NCI-H446 treated with DMSO at 0.1 percent for 48 hours (cell line): ENCODE measurements at regions not wholly inside any gene's neighbourhood (a gene's known extent, or its start where the extent isn't known, plus 50 kb on each side); places are given as distances from the start of the nearest gene placed in this dataset.
A peak's percentile ranks its signal among the peaks of the same experiment; 100 is the strongest.
"Not testable (repeated sequence)": the region's sequence is repeated elsewhere in the genome, so short reads cannot be mapped to it uniquely, and the experiment has no call there.

Experiments used
- DNase-seq: peaks from one replicate; lab custom pipeline; 2025; lab: John Stamatoyannopoulos, UW

DNA sequence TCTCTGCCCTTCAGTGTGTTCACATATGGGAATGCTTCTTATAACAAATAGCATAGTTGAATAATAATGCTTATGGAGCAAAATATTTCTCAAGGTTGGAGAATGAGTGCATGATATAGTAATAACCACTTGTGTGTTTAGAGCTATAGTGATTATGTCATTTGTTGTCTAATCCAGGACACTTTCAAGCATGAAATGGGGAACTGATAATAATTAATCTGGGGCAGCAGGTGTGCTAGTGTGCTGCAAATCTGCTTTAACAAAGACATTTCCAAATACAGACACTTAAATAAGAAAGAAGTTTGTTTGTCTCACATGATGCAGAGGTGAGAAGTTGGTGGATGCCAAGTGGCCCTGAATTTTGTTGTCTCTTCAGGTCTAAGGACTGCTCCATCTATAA is 579.3 kb upstream of the GRM7 start:
- no peak for DNase-seq

DNA sequence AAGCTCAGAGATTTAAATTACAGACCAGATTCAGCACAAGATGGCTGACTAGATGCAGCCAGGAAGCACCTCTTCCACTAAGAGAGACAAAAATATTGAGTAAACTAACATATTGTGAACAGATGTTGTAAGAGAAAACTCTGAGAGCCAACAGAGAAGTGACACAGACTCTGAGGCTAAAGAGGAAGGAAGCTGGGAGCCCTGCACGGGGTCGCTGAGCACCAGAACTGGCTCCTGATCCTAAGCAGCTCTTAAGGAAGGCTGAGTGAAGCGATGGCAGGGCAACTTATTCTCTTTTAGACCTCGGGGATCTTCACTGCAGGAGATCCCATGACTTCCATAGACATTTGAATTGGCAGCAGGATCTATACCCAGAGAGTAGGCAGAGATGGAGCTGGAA is 578.0 kb upstream of the GRM7 start:
- DNase-seq: no peak

DNA sequence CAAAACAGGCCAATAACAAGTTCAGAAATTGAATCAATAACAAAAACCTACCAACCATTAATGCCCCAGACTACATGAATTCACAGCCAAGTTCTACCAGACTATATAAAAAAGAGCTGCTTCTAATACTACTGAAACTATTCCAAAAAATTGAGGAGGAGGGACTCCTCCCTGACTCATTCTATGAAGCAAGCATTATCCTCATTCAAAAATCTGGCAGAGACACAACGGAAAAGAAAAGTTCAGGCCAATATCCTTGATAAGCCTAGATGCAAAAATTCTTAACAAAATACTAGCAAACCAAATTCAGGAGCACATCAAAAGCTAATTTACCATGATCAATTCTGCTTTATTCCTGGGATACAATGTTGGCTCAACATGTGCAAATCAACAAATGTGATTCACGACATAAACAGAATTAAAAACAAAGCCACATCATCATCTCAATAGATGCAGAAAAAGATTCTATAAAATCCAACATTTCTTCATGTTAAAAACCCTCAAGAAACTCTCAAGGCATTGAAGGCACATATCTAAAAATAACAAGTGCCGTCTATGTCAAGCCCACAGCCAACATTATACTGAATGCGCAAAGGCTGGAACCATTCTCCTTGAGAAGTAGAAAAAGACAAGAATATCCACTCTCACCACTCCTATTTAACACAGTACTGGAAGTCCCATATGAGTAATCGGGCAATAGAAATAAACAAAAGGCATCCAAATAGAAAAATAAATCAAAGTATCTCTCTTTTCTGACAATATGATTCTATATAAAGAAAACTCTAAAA is 573.6 kb upstream of the GRM7 start:
- no peak for DNase-seq

DNA sequence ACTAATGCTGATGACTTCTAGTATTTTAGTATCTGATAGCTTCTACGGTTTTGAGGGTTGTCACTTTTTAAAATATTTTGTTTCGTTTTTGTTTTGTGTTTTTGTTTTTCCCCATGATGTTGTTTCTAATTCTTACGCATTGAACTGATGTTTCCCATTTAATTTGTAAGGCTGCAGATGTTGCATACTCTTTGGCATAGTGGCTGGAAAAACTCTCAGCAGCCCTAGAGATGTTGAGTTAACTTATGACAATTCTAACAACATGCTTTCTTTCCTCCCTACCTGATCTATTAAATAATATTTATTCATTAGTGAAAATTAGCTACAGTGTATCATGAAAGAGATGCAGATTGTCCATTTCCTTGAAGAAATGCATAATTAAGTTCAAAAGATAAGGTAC is 559.3 kb upstream of the GRM7 start:
- no peak for DNase-seq

DNA sequence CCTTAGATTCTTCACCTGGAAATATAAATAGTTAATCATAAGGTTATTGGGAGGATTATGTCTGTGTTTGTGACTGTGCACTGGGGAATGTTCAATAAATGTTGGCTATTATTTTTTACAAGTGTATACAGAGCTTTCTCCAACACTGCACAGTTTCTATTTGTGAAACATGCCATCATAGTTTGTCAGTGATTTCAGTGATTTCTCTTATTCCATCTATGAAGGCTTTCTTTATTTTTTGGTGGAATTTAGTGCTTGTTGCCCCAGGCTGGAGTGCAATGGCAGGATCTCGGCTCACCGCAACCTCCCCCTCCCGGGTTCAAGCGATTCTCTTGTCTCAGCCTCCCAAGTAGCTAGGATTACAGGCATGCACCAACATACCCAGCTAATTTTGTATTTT is 545.0 kb upstream of the GRM7 start:
- no peak for DNase-seq

DNA sequence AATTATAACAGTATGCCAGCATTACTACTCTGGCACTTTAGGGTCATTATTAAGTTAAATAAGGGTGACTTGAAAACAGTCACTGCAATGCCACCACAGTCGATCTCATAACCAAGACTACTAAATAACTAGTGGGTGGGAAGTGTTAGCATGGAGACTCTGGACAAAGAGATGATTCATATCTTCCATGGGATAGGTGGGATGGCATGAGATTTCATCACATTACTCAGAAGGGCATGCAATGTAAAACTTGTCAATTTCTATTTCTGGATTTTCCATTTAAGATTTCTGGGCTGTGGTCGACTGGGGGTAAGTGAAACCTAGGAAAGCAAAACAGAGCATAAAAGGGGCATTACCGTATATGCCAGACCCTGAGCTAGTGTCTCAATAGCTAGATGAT is 538.9 kb upstream of the GRM7 start:
- no peak for DNase-seq

DNA sequence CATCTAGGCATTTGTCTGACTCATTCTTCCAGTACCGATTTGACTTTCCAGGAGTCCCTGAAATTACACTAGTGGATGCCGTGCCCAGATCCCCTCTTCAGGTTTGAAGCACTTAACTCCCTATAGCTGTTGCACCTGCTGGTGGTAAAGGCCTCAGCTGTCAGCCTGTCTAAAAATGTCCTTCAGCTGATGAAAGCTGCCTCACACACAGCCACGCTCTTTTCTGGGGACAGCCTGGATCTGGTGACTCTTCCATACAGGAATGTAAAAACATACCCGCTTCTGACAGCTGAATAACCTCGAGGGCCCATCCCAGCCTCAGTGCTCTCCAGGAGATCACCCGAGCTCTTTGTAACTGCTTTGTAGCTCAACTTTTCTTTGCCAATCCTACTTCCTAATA is 534.1 kb upstream of the GRM7 start:
- DNase-seq: no peak

DNA sequence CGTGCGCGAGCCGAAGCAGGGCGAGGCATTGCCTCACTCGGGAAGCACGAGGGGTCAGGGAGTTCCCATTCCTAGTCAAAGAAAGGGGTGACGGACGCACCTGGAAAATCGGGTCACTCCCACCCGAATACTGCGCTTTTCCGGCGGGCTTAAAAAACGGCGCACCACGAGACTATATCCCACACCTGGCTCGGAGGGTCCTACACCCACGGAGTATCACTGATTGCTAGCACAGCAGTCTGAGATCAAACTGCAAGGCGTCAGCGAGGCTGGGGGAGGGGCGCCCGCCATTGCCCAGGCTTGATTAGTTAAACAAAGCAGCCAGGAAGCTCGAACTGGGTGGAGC is 520.0 kb upstream of the GRM7 start:
- not testable (repeated sequence) for DNase-seq

DNA sequence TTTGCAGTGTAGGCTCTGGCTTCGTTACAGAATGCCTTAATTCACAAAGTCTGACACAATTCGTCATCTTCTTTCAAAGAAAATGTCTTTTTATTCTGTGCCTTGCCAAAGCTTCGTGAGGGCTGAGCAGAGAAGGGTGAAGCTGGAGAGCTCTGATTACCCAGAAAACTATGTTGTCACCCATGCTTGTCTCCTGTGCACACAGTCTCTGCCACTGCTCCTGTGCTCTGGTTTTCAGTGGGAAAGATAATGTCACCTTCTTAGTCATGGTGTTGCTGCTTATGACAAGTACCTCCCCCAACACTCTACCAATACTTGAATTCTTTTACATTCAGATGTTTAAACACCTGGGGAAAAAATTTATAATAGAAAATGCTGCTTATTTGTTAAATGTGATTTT is 509.2 kb upstream of the GRM7 start:
- no peak for DNase-seq

DNA sequence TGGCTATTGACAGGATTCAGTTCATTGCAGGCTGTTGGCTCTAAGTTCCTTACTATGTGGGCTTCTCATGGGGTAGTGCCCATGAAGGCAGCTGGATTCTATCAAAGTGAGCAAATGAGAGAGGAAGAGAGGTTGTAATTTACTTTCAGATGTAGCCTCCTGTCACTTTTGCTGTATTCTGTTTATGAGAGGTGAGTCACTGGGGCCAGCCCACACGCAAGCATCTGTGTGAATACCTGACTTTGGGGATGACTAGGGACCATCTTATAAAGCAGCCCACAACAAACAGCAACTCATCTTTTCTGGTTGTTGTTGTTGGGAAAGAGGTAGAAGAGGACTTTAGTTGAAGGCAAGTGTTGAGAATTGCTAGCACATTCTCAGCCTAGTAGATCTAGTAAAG is 506.3 kb upstream of the GRM7 start:
- no peak for DNase-seq

DNA sequence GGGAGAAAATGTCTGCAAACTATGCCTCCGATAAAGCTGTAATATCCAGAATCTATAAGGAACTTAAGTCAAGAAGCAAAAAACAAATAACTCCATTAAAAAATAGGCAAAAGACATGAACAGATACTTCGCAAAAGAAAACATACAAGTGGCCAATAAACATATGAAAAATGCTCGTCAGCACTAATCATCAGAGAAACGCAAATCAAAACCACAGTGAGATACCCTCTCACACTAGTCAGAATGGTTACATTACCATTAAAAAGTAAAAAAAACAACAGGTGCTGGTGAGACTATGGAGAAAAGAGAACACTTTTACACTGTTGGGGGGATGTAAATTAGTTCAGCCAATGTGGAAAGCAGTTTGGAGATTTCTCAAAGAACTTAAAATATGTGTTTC is 498.5 kb upstream of the GRM7 start:
- no peak for DNase-seq

DNA sequence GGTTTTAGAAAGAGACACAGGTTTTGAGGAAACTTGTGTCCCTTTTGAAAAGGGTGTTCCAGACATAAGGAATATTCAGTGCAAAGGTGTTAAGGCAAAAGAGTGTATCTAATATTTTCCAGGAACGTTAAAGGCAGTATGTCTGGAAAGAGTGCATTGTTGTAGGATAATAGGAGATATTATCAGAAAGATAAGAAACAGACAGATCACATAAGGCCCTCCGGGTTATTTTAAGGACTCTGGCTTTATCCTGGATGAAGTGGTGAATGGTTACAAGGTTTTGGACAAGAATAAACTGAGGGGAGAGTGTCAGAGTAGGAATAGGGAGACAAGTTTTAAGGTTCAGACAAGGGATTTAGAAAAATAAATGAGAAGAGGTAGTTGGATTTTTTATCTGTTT is 493.7 kb upstream of the GRM7 start:
- no peak for DNase-seq

DNA sequence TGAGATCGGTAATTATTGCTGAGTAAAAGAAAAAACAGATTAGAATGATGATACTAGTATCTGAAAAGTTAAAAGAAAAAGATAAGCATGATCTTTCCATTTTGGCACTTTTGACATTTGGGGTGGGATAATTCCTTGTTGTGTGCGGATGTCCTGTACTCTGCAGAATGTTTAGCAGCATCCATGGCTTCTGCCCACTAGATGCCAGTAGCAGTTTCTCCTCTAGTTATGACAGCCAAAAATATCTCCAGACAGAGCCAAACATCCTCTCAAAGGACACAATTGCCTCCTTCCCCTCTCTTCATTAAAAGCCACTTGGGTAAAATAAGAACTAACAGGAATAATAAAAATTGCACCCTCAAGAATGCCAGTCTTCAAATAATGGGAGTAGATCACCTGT is 468.8 kb upstream of the GRM7 start:
- DNase-seq: no peak

DNA sequence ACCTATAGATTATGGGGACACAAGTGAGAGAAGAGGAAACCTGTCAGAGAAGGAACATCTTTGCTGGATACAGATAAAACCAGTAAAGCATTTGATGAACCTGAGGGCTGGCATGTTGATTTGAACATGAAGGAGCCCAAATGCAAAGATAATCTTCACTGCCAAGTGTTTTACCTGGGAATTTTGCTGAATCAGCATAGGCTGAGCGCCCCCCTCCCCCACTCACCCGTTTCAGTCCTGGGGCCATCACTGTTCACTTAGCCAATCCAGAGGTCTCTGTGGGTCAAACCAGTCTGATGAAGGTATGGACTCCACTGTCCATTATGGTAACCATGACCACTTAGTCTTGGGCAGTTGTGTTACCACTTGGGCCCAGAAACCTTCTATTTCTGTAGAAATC is 466.0 kb upstream of the GRM7 start:
- DNase-seq: no peak

DNA sequence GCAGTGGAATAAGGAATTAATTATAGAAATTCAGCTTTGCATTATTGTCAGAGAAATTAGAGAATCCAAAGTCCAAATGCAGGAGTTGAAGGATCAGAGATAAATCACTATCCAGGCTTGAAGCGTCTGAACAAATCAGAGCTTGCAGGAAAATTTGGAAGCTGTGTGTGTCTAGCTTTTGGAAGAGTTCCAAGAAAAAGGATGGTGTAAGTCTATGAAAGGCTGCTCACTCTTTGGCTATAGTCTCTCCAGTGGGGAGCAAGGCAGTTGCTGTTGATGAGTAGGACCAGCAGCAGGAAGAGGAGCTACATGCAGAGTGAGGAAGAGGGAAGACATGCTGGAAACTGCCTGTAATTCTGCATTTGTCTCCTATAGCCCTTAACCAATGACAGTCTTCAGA is 464.3 kb upstream of the GRM7 start:
- DNase-seq: peak; percentile 6

DNA sequence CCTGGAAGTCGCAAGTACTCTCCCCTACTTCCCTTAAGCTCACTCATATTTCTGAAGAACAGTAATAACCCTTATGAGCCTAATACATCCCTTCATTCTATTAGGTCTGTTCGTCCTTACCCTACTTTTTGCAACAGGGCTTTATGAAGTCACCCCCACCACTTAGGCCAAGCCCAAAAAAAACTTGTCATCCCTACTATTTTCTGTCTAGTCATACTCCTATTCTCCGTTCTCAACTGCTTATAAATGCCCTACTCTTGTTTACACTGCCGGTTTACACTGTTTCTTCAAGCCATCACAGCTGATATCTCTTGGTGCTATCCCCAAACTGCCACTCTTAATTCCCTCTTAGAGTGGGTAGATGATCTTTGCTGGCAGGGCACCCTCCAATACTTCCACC is 458.2 kb upstream of the GRM7 start:
- not testable (repeated sequence) for DNase-seq

DNA sequence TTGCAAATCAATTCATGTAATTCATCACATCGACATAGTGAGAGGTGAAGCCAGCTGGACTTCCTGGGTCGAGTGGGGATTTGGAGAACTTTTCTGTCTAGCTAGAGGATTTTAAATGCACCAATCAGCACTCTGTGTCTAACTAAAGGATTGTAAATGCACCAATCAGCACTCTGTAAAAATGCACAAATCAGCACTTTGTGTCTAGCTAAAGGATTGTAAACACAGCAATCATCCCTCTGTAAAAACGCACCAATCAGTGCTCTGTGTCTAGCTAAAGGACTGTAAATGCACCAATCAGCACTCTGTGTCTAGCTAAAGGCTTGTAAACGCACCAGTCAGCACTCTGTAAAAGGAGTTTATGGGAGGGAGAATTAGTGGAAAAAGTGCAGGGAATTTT is 454.0 kb upstream of the GRM7 start:
- not testable (repeated sequence) for DNase-seq

DNA sequence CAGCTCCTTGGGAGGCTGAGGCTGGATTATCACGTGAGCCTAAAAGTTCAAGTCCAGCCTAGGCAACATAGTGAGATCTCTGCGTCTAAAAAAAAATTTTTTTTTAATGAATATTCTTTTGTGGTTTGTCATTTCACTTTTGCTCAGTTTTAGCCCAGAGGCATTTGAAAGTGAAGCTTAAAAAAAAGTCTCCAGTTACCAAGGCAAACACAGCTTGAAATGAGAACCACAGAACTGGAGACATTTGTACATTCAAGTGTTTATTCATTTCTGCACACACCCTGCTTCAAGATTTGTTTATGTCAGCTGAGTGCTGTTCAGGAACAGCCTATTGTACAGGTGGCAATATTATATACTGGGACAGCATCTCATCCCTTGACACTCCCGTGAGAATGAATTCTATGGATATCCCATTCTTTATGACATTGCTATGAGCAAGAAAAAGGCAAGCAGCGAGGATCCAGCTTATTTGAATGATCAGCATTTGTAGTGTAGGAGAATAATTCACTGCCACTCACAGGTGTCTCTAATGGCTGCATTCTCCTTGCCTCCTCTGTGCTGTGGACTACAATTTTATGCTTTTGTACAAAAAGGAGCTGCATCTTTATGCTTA is 444.8 kb upstream of the GRM7 start:
- DNase-seq: no peak

DNA sequence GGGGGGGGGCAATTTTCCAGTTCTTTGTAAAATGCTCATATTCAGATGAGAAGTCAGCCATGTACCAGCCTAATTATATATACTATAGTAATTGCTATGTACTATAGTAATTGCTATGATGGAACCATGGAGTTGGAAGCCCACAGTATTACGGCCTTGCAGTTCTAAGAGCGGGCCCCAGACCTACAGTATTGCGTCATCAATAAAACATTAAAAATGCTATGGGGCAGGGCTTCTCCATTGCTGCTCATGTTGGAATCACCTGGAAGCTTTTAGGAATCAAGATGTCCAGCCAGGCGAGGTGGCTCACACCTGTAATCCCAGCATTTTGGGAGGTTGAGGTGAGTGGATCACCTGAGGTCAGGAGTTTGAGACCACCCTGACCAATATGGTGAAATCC is 443.7 kb upstream of the GRM7 start:
- no peak for DNase-seq

DNA sequence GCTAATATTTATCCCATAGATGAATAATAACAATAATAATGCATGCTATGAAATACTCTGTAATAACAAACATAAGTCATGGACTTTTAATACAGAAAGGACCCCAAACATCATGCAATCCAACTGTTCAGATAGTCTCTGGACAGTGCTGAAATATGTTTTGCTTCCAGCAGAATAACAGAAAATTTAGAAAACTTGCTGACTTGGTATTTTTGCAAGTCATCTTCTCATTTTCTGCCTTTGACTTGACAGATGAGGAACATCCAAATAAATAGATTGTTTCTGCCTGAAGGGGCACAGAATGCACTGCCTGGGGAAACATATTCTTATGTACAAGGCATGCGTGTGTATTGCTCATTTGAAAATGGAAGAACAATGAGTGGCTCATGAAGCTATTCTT is 442.4 kb upstream of the GRM7 start:
- DNase-seq: no peak

DNA sequence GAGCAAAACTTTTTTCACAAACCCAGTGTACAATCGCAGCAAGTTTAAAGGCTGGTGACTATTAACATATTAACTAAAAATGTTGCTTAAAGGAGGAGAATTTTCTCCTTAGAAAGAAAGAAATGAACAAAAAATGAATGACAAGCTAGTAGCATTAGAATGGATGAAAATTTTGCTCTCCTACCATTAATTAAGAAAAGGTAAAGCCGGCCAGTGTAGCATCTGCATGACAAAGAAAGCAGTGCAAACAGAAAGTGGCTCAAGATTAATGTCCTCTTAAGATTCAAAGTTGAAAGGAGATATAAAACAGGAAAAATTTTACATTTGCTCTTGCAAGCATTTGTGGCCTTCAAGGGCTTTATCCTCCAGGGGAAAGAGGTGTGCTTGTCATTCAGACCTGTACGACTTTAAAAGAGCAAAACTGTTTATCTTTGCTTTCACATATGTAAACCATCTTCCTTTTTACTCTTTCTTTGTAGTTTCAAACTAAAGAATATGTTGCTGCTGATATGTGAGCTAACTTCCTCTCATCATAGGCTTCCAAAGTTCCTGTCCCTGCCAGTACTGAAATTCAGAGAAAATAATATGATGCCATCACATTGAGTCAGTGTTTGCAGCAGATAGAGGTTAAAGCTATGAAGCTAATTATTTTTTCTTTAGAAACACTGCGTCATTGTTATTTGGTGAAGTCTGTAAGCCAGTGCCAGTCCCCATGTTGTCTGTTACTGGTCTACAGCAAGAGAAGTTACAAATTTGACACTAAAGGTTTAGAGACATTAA is 439.1 kb upstream of the GRM7 start:
- no peak for DNase-seq

DNA sequence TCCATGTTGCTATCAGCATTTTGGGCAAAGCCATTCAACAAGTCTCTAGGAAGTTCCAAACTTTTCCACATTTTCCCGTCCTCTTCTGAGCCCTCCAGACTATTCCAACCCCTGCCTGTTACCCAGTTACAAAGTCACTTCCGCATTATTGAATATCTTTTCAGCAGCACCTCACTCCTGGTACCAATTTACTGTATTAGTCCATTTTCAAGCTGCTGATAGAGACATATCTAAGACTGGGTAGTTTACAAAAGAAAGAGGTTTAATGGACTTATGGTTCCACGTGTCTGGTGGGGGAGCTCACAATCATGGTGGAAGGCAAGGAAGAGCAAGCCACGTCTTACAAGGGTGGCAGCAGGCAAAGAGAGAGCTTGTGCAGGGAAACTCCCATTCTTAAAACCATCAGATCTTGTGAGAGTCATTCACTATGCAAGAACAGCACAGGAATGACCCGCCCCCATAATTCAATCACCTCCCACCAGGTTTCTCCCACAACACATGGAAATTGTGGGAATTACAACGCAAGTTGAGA is 435.6 kb upstream of the GRM7 start:
- no peak for DNase-seq

DNA sequence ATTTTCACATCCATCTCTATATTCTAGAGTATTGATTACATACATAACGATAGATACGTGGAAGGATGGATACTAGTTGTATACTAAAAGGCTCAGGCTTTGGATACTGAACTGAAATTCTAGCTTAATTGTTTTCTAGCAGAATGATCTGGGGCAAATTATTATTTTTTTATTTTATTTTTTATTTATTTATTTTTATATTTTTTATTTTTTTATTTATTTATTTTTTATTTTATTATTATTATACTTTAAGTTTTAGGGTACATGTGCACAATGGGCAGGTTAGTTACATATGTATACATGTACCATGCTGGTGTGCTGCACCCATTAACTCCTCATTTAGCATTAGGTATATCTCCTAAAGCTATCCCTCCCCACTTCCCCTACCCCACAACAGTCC is 432.6 kb upstream of the GRM7 start:
- not testable (repeated sequence) for DNase-seq
